HFF-Myc (cell line): ENCODE measurements at regions not wholly inside any gene's neighbourhood (a gene's known extent, or its start where the extent isn't known, plus 50 kb on each side); places are given as distances from the start of the nearest gene placed in this dataset.

ENCODE experiments used
- DNase-seq: peaks from one replicate; pipeline ENCODE4 v3.0.0-alpha.2; 2011; ENCODE audit warnings: low read depth; ENCODE audit errors: extremely low read depth
- H3K4me3 ChIP-seq: replicated peaks from 2 replicates; pipeline ENCODE4 v1.5.1; 2011; ENCODE audit warnings: low read depth, mild to moderate bottlenecking, control low read depth, low read length
- TF ChIP-seq, protein P1 (sequence below): IDR thresholded peaks from 2 replicates; pipeline ENCODE4 v1.5.1; 2012; ENCODE audit warnings: mild to moderate bottlenecking, low read depth, low read length, control low read depth; ENCODE audit errors: missing control alignments

DNA sequence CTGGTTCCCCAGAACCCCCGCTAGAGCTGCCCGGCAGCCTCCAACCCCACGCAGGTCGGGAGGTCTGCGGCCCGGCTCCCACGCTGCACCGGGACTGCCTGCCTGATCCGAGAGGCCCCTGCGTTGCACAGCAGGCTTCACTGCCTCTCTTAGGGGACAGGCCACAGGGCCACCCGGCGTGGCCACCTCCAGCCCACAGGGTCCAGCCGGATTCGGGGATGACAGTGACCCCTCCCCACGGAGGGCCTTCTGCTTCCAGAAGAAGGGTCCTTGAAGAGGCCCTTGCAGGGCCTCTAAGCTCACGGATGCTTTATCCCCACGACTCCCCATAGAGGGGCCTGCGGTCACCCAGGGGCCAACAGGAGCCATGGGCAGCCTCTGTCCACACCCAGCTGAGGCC, 66.1 kb upstream of the PPP1R26 start:
- no peak overlapping the region for H3K4me3 ChIP-seq
- no peak for DNase-seq
- TF ChIP-seq, protein P1, sequence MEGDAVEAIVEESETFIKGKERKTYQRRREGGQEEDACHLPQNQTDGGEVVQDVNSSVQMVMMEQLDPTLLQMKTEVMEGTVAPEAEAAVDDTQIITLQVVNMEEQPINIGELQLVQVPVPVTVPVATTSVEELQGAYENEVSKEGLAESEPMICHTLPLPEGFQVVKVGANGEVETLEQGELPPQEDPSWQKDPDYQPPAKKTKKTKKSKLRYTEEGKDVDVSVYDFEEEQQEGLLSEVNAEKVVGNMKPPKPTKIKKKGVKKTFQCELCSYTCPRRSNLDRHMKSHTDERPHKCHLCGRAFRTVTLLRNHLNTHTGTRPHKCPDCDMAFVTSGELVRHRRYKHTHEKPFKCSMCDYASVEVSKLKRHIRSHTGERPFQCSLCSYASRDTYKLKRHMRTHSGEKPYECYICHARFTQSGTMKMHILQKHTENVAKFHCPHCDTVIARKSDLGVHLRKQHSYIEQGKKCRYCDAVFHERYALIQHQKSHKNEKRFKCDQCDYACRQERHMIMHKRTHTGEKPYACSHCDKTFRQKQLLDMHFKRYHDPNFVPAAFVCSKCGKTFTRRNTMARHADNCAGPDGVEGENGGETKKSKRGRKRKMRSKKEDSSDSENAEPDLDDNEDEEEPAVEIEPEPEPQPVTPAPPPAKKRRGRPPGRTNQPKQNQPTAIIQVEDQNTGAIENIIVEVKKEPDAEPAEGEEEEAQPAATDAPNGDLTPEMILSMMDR = no peak

DNA sequence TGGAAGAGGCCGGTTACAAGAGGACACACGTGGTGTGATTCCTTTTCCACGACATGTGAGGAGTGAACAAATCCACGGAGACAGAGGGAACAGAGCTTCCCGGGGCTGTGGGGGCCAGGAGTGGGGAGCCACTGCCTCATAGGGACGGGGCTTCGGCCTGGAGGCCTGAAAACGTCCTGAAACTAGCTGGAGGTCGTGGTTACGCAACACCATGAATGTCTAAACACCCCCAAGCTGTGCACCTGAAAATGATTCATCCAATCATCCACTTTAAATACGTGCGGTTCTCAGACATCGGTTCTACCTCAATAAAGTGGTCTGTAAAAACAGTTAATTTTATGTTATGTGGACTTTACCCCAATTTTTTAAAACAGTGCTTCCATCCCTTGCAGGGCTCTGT, 65.3 kb upstream of the PPP1R26 start:
- DNase-seq = no peak
- TF ChIP-seq, protein P1 = no peak
- H3K4me3 ChIP-seq = no peak overlapping the region

DNA sequence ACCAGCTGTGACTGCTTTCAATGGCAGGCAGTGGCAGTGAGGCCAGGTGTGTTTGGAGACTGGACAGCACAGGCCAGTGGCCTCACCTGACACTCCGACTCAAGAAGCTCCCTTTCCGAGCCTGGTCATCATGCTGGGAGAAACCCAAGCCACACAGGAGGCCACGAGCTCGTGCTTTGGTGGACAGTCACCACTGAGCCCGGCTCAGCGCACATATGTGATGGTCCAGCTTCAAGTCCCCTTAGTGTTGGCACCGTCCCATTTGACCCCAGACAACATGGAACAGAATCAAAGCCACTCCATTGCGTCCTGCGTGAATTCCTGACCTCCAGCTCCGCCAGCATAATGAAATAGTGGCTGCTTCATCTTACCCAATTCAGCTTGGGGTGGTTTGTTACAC, 64.0 kb upstream of the PPP1R26 start:
- TF ChIP-seq, protein P1 = no peak
- H3K4me3 ChIP-seq = no peak overlapping the region
- no peak for DNase-seq

DNA sequence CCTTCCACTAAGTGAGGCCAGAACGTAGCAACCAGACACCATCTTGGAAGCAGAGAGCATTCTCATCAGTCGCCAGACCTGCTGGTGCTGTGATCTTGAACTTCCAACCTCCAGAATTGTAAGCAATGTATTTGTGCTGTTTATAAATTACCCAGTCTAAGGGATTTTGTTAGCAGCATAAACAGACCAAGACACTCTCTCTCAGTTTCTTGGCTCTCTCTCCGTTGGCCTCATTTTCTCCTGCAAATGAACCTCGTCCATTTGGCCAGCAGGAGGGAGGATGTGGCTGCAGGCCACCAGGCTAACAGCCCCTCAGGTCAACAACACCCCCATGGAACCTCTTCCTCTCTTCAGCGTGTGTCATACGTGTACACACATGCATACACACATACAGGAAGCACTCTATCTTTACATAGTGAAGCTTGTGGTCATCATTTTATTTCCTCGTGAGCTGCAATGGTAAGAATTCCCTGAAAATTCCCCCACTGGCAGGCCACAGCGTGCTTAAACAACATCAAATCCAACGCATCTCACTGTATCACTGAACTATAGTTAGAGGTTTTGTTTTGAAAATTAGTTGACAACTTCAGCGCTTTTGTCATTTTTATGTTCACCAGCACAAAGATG, 62.8 kb upstream of the PPP1R26 start:
- no peak for DNase-seq
- no peak overlapping the region for H3K4me3 ChIP-seq
- TF ChIP-seq, protein P1 = no peak

DNA sequence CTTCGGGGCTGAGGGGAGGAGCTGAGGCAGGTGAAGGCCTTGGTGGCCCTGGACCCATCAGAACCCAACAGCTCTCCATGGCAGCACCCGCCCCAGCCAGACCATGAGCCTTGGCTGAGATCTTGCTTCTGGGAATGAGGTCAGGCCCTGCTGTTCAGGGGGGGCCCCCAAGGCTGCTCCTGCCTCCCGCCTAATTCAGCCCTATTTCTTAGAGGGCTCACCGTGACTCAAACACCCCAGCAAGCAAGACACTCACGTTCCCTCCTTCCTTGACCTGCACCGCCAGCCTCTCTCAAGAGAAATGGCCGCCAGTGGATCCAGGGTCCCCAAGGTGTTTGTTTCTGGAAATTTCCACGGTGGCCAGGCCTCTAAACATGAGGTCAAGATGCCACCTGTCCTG, 61.4 kb upstream of the PPP1R26 start:
- DNase-seq = no peak
- TF ChIP-seq, protein P1 = no peak
- H3K4me3 ChIP-seq = no peak overlapping the region

DNA sequence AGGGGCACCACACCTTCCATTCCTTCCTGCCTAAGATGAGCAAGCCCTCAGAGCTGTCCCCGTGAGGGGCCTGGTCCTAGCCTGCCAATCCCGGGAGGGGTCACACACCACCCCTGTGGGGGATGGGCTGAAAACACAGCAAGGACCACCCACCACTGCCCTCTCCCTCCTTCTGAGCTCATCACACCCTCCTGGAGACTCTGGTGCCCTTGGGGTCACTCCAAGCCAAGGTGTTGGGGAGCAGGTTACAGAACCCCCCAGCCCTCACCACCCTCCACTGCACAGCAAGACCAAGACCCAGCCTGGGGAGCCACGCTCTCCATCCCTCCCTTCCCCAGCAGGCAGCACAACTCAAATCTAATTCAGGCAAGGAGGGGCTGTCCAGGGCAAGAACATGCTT, 60.5 kb upstream of the PPP1R26 start:
- TF ChIP-seq, protein P1 = no peak
- H3K4me3 ChIP-seq = no peak overlapping the region
- DNase-seq = no peak

DNA sequence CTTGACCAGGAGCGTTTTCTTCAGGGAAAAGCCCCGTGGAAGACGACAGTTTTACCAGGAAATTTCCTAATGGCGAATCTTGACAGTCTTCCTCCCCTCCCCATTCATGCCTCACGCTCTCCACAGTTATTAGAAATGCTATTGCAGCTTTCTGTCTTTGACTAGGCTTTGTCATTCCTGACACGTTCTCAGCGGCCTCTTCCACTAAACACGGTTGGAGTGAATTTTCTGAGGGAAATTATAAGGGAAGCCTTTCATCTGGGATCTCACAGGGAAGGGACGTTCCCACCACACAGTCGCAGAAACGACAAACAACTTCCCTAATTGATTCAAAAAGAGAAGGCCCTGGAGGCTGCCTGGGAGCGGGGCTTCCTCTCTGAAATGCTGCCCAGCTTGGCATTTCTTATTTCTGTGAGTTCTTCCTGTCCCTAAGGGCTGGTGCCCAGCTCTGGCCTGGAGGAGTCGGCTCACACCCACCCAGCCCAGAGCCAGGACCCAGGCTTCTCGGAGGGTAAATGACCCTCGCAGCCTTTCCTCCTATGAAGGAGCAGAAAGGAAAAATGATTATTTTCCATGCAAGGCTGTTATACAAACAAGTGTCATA, 57.1 kb upstream of the PPP1R26 start:
- TF ChIP-seq, protein P1 = no peak

More for the DNA sequence above, 57.1 kb upstream of the PPP1R26 start:
- H3K4me3 ChIP-seq = no peak overlapping the region
- no peak for DNase-seq
